GM12878 (cell line): ENCODE measurements at regions not wholly inside any gene's neighbourhood (a gene's known extent, or its start where the extent isn't known, plus 50 kb on each side); places are given as distances from the start of the nearest gene placed in this dataset.

Source experiments
- ATAC-seq: fragments of 200-7000 bp; cut with Tn5 transposase; 3 replicates; pipeline ENCODE4 v1.9.1; 2020; ENCODE audit warnings: mild to moderate bottlenecking, moderate library complexity
- BruUV-seq: library from RNA; stranded (reverse); fragments of 400-500 nt; replicated peaks from 2 replicates; lab custom pipeline; 2021; lab: Mats Ljungman, UMichigan
- CTCF ChIA-PET: fragments of 300-600 bp; sonication (Branson Sonifier 250); formaldehyde crosslinking; extraction: SDS; loops from one replicate; lab custom pipeline; 2021; ENCODE audit warnings: inconsistent platforms; lab: Yijun Ruan, JAX
- POLR2A ChIA-PET: fragments of 350-600 bp; formaldehyde crosslinking; extraction: SDS; loops from one replicate; lab custom pipeline; 2021; ENCODE audit warnings: inconsistent platforms; lab: Charles Lee
- RAD21 ChIA-PET: fragments of 300-600 bp; sonication (Branson Sonifier 250); formaldehyde crosslinking; loops from one replicate; lab custom pipeline; 2023; ENCODE audit warnings: antibody characterized with exemption; ENCODE audit not compliant: unreplicated experiment; lab: Charles Lee
- SMC1A ChIA-PET: fragments of 300-600 bp; sonication (Branson Sonifier 250); formaldehyde crosslinking; loops from one replicate; lab custom pipeline; 2023; ENCODE audit not compliant: unreplicated experiment, uncharacterized antibody; lab: Charles Lee
- DNase-seq: peaks from one replicate; pipeline ENCODE4 v3.0.0-alpha.2; 2011; ENCODE audit warnings: low read depth, low spot score
- FAIRE-seq: peaks from 3 replicates; lab custom pipeline; 2011; peaks lifted over from hg19 to GRCh38; lab: Jason Lieb, UNC
- H2AFZ ChIP-seq: 2 replicates; pipeline ENCODE4 v1.6.0; 2011; ENCODE audit warnings: low read depth, low read length, control low read depth; ENCODE audit not compliant: control insufficient read depth
- H3K27ac ChIP-seq: 2 replicates; pipeline ENCODE4 v1.5.1; 2011; ENCODE audit warnings: control low read depth; ENCODE audit not compliant: control insufficient read depth, insufficient read depth
- H3K27me3 ChIP-seq, 2 experiments: replicated peaks in 1 of 2; 2 replicates each; pipeline versions ENCODE4 v1.6.0 to v1.6.1; 2011; ENCODE audit warnings: low read length in 1 of 2; ENCODE audit not compliant: control insufficient read depth in 2 of 2, insufficient read depth in 2 of 2
- H3K36me3 ChIP-seq, 2 experiments: 2 replicates each; pipeline ENCODE4 v1.5.1; 2011; ENCODE audit warnings: low read length in 1 of 2; ENCODE audit not compliant: control insufficient read depth in 2 of 2, insufficient read depth in 2 of 2
- H3K4me1 ChIP-seq: 2 replicates; pipeline ENCODE4 v1.6.1; 2011; ENCODE audit warnings: mild to moderate bottlenecking, low read length, moderate library complexity, mixed read lengths; ENCODE audit not compliant: control insufficient read depth, insufficient read depth
- H3K4me2 ChIP-seq: 2 replicates; pipeline ENCODE4 v1.6.0; 2011; ENCODE audit warnings: control low read depth; ENCODE audit not compliant: control insufficient read depth, insufficient read depth
- H3K4me3 ChIP-seq: fragments of 200-600 bp; sonication (generic); 2 replicates; pipeline ENCODE4 v1.5.1; 2016
- H3K79me2 ChIP-seq: 2 replicates; pipeline ENCODE4 v1.6.0; 2011; ENCODE audit warnings: low read length; ENCODE audit not compliant: control insufficient read depth, insufficient read depth
- H3K9ac ChIP-seq: 2 replicates; pipeline ENCODE4 v1.8.0; 2011; ENCODE audit warnings: low read length, control low read depth, mixed read lengths; ENCODE audit not compliant: control insufficient read depth, insufficient read depth
- H3K9me3 ChIP-seq: replicated peaks from 3 replicates; pipeline ENCODE4 v1.5.1; 2011; ENCODE audit warnings: mild to moderate bottlenecking, low read length; ENCODE audit not compliant: control insufficient read depth, insufficient read depth
- H4K20me1 ChIP-seq: 2 replicates; pipeline ENCODE4 v1.6.0; 2011; ENCODE audit not compliant: control insufficient read depth, insufficient read depth
- CTCF ChIP-seq, 3 experiments: IDR thresholded peaks in 2 of 3; conservative IDR thresholded peaks in 1 of 3; 2 replicates each; pipeline ENCODE4 v1.5.1; 2011; ENCODE audit warnings: low read depth in 3 of 3, low read length in 3 of 3, mild to moderate bottlenecking in 3 of 3, control low read depth in 2 of 3, moderate library complexity in 2 of 3, inconsistent platforms in 1 of 3, mixed read lengths in 1 of 3; ENCODE audit not compliant: control insufficient read depth in 2 of 3, insufficient read depth in 1 of 3; ENCODE audit errors: extremely low read depth in 1 of 3
- IKZF1 ChIP-seq: fragments of 450-650 bp; conservative IDR thresholded peaks from 2 replicates; pipeline ENCODE4 v1.6.1; 2017; ENCODE audit warnings: antibody characterized with exemption, mild to moderate bottlenecking
- NBN ChIP-seq: fragments of 450-650 bp; IDR thresholded peaks from 2 replicates; pipeline ENCODE4 v1.6.1; 2016
- SMARCA5 ChIP-seq: fragments of 450-650 bp; IDR thresholded peaks from 2 replicates; pipeline ENCODE4 v1.6.1; 2017; ENCODE audit warnings: mild to moderate bottlenecking
- STAT1 ChIP-seq: fragments of 450-650 bp; conservative IDR thresholded peaks from 2 replicates; pipeline ENCODE4 v1.6.1; 2014; ENCODE audit warnings: antibody characterized with exemption, mild to moderate bottlenecking
- STAT3 ChIP-seq: IDR thresholded peaks from 2 replicates; pipeline ENCODE4 v1.6.1; 2011; ENCODE audit warnings: low read depth, low read length, improper control_type of control experiment
- ZBED1 ChIP-seq: IDR thresholded peaks from 2 replicates; pipeline ENCODE4 v1.6.1; 2016; ENCODE audit warnings: borderline replicate concordance
- WGBS: methylation state at CpG from one replicate; pipeline ENCODE4 v1.1.6; 2016; ENCODE audit warnings: low lambda C conversion rate; ENCODE audit not compliant: insufficient replicate concordance, insufficient coverage; ENCODE audit errors: missing lambda C conversion rate; 5-methylcytosine and 5-hydroxymethylcytosine counted together
- in situ Hi-C: fragments of 300-500 bp; cut with MboI; formaldehyde crosslinking; loops from 9 replicates; pipeline ENCODE4 v1.14.3; 2018; ENCODE audit warnings: mixed read lengths
- intact Hi-C: fragments of 100-400 bp; cut with micrococcal nuclease; formaldehyde crosslinking; loops from one replicate; pipeline ENCODE4 v1.14.2; 2022; ENCODE audit not compliant: unreplicated experiment
- TF ChIP-seq, protein P1 (sequence below): IDR thresholded peaks from 2 replicates; pipeline ENCODE4 v1.6.1; 2012; ENCODE audit warnings: low read depth, low read length, improper control_type of control experiment

GRCh38 chr7:156139112-156139511, 326.8 kb upstream of the SHH start:
- H3K4me3 ChIP-seq, result no peak overlapping the region
- ATAC-seq, result no peak
- CTCF ChIA-PET, result no interaction called here

More at GRCh38 chr7:156139112-156139511, 326.8 kb upstream of the SHH start:
- Histone ChIP-seq H3K27me3 (no peaks in the 10 kb centered on the region), H3K27ac (no peak overlapping the region)
- TF ChIP-seq NBN, result no peak
- no peak for TF ChIP-seq STAT3
- no peak for TF ChIP-seq ZBED1
- TF ChIP-seq CTCF (IDR thresholded peaks at IDR 0.05 in 2 of 3, conservative IDR thresholded peaks at IDR 0.05 in 1 of 3; ENCODE audit: control insufficient read depth in 2 of 3, extremely low read depth in 1 of 3, insufficient read depth in 1 of 3, low read depth in 3 of 3, low read length in 3 of 3), result no peak
- TF ChIP-seq SMARCA5, result no peak
- TF ChIP-seq IKZF1, result no peak
- no peak for TF ChIP-seq STAT1
- TF ChIP-seq, protein P1, sequence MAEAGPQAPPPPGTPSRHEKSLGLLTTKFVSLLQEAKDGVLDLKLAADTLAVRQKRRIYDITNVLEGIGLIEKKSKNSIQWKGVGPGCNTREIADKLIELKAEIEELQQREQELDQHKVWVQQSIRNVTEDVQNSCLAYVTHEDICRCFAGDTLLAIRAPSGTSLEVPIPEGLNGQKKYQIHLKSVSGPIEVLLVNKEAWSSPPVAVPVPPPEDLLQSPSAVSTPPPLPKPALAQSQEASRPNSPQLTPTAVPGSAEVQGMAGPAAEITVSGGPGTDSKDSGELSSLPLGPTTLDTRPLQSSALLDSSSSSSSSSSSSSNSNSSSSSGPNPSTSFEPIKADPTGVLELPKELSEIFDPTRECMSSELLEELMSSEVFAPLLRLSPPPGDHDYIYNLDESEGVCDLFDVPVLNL, result no peak
- TF ChIP-seq, all 136 proteins: peak for 0
- Histone ChIP-seq H3K79me2 (no peaks in the 10 kb centered on the region), H3K4me1 (no peaks in the 10 kb centered on the region), H3K4me2 (no peak overlapping the region), H3K9me3 (no peaks in the 10 kb centered on the region), H2AFZ (no peak overlapping the region), H4K20me1 (no peaks in the 10 kb centered on the region), H3K9ac (no peak overlapping the region), H3K36me3 (no peaks in the 10 kb centered on the region)
- ChIA-PET RAD21 (no interaction called here), POLR2A (no interaction called here), SMC1A (no interaction called here)
- BruUV-seq, result no TSS peak
- intact Hi-C loops, result no loop called here
- whole genome bisulfite sequencing, result 28% methylated on average over 7 of the region's 7 CpGs
- in situ Hi-C loops, result no loop called here
- FAIRE-seq (no peak), DNase-seq (no peak)
